MM.1S (cell line): ENCODE measurements at regions not wholly inside any gene's neighbourhood (a gene's known extent, or its start where the extent isn't known, plus 50 kb on each side); places are given as distances from the start of the nearest gene placed in this dataset.

Source experiments
- DNase-seq: peaks from one replicate; pipeline ENCODE4 v3.0.0-alpha.2; 2015
- H2AFZ ChIP-seq: fragments of 300-600 bp; sonication (generic); 2 replicates; pipeline ENCODE4 v1.6.0; 2016; ENCODE audit warnings: antibody characterized with exemption, low read length
- H3F3A ChIP-seq: fragments of 300-600 bp; sonication (generic); 2 replicates; pipeline ENCODE4 v1.6.1; 2016; ENCODE audit warnings: mild to moderate bottlenecking, antibody characterized with exemption, low read length, moderate library complexity, mixed read lengths; ENCODE audit not compliant: insufficient read depth
- H3K27ac ChIP-seq: fragments of 300-600 bp; sonication (generic); 2 replicates; pipeline ENCODE4 v1.5.1; 2016; ENCODE audit warnings: mild to moderate bottlenecking, low read length
- H3K27me3 ChIP-seq: fragments of 300-600 bp; sonication (generic); replicated peaks from 2 replicates; pipeline ENCODE4 v1.6.0; 2016; ENCODE audit warnings: low read length; ENCODE audit not compliant: insufficient read depth
- H3K36me3 ChIP-seq: fragments of 300-600 bp; sonication (generic); replicated peaks from 2 replicates; pipeline ENCODE4 v1.6.1; 2016; ENCODE audit warnings: mild to moderate bottlenecking, low read length, mixed read lengths; ENCODE audit not compliant: insufficient read depth
- H3K4me1 ChIP-seq: fragments of 300-600 bp; sonication (generic); 2 replicates; pipeline ENCODE4 v1.6.1; 2016; ENCODE audit warnings: low read length, mixed read lengths
- H3K4me2 ChIP-seq: fragments of 300-600 bp; sonication (generic); 2 replicates; pipeline ENCODE4 v1.6.0; 2016; ENCODE audit warnings: low read depth, low read length
- H3K4me3 ChIP-seq: fragments of 300-600 bp; sonication (generic); 2 replicates; pipeline ENCODE4 v1.5.1; 2016; ENCODE audit warnings: low read length, mixed read lengths
- H3K79me2 ChIP-seq: fragments of 300-600 bp; sonication (generic); 2 replicates; pipeline ENCODE4 v1.6.1; 2016; ENCODE audit warnings: mixed run types, low read length, mixed read lengths
- H3K9ac ChIP-seq: fragments of 300-600 bp; sonication (generic); 2 replicates; pipeline ENCODE4 v1.6.1; 2016; ENCODE audit warnings: low read length, mixed read lengths
- H3K9me2 ChIP-seq: fragments of 300-600 bp; sonication (generic); replicated peaks from 2 replicates; pipeline ENCODE4 v1.6.1; 2016; ENCODE audit warnings: mild to moderate bottlenecking, low read length, mixed read lengths; ENCODE audit not compliant: insufficient read depth
- H3K9me3 ChIP-seq: fragments of 300-600 bp; sonication (generic); replicated peaks from 2 replicates; pipeline ENCODE4 v1.6.1; 2016; ENCODE audit warnings: mild to moderate bottlenecking, low read length, mixed read lengths; ENCODE audit not compliant: insufficient read depth
- H4K20me1 ChIP-seq: fragments of 300-600 bp; sonication (generic); 2 replicates; pipeline ENCODE4 v1.6.1; 2016; ENCODE audit warnings: mild to moderate bottlenecking, low read length, moderate library complexity, mixed read lengths; ENCODE audit not compliant: insufficient read depth
- CTCF ChIP-seq: fragments of 300-600 bp; sonication (generic); IDR thresholded peaks from 2 replicates; pipeline ENCODE4 v1.5.1; 2016; ENCODE audit warnings: antibody characterized with exemption, low read length, mixed read lengths
- EZH2 ChIP-seq: fragments of 300-600 bp; sonication (generic); optimal IDR thresholded peaks from 2 replicates; pipeline ENCODE3; 2017; ENCODE audit warnings: low read depth, mild to moderate bottlenecking, antibody characterized with exemption, low read length, mixed read lengths
- EZH2phosphoT487 ChIP-seq: fragments of 300-600 bp; sonication (generic); IDR thresholded peaks from 2 replicates; pipeline ENCODE4 v1.6.1; 2018; ENCODE audit warnings: antibody characterized with exemption, low read length

- Histone ChIP-seq H3K4me3 (no peak overlapping the region), H3K4me2 (no peak overlapping the region), H3K27me3 (no peaks in the 10 kb centered on the region), H2AFZ (no peak overlapping the region), H4K20me1 (no peaks in the 10 kb centered on the region), H3K9ac (no peak overlapping the region), H3K4me1 (peaks cover 4% of the 10 kb centered on the region), H3F3A (no peaks in the 10 kb centered on the region), H3K27ac (no peak overlapping the region), H3K36me3 (no peaks in the 10 kb centered on the region), H3K9me3 (no peaks in the 10 kb centered on the region), H3K79me2 (no peaks in the 10 kb centered on the region), H3K9me2 (no peaks in the 10 kb centered on the region)
- no peak for DNase-seq
- no peak for TF ChIP-seq CTCF
- TF ChIP-seq EZH2, result no peak
- TF ChIP-seq EZH2phosphoT487, result no peak
These were observed 597.0 kb upstream of the GRAMD2B start for GRCh38 chr5:125826214-125826613.

DNA sequence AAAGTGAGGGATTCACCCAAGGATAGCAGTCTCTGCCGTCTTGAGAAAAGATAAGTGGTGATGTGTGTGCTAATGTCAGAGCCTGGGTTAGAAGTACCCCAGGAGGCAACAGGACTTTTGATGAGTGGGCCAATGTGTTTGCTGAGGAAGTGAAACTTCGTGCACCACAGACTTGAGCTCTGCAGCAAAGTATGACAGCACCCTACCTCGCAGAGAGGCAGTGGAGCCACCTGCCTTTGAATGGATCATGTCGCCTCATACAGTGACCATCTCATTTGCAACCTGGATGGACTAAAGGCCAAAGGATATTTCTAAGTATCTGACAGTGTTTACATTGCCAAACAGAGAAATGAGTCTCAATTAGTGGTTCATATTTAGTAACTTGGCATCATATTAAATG is 593.9 kb upstream of the GRAMD2B start:
- Histone ChIP-seq H3K36me3 (no peaks in the 10 kb centered on the region), H3K4me1 (peaks cover 12% of the 10 kb centered on the region), H3K9me3 (no peaks in the 10 kb centered on the region), H2AFZ (no peak overlapping the region), H3F3A (no peaks in the 10 kb centered on the region), H3K9ac (no peak overlapping the region), H3K9me2 (no peaks in the 10 kb centered on the region), H3K79me2 (no peaks in the 10 kb centered on the region), H3K4me3 (no peak overlapping the region), H3K4me2 (no peak overlapping the region), H3K27ac (no peak overlapping the region), H3K27me3 (no peaks in the 10 kb centered on the region), H4K20me1 (no peaks in the 10 kb centered on the region)
- DNase-seq, result peak; percentile 77
- no peak for TF ChIP-seq EZH2

- Histone ChIP-seq H3K36me3 (no peaks in the 10 kb centered on the region), H2AFZ (no peak overlapping the region), H3K79me2 (no peaks in the 10 kb centered on the region), H3K4me1 (peaks cover 12% of the 10 kb centered on the region), H3K9me2 (no peaks in the 10 kb centered on the region), H3K27ac (peak overlapping the region; percentile 2; the same call in 1 of the 2 replicates), H4K20me1 (no peaks in the 10 kb centered on the region), H3K4me2 (peak overlapping the region; percentile 8; the same call in 1 of the 2 replicates), H3K9me3 (no peaks in the 10 kb centered on the region), H3K4me3 (no peak overlapping the region), H3K9ac (no peak overlapping the region), H3F3A (no peaks in the 10 kb centered on the region), H3K27me3 (no peaks in the 10 kb centered on the region)
- TF ChIP-seq EZH2 (no peak), CTCF (no peak), EZH2phosphoT487 (no peak)
- peak; percentile 52 for DNase-seq
These were observed 589.8 kb upstream of the GRAMD2B start for GRCh38 chr5:125833398-125833797.

- Histone ChIP-seq H3K4me1 (peaks cover 9% of the 10 kb centered on the region), H3K4me3 (no peak overlapping the region), H3K79me2 (no peaks in the 10 kb centered on the region), H3K36me3 (no peaks in the 10 kb centered on the region), H3K27me3 (no peaks in the 10 kb centered on the region), H3K9ac (no peak overlapping the region), H3F3A (no peaks in the 10 kb centered on the region), H3K27ac (no peak overlapping the region), H3K4me2 (no peak overlapping the region), H3K9me3 (no peaks in the 10 kb centered on the region), H3K9me2 (no peaks in the 10 kb centered on the region), H4K20me1 (no peaks in the 10 kb centered on the region), H2AFZ (no peak overlapping the region)
- TF ChIP-seq EZH2, result no peak
- no peak for TF ChIP-seq CTCF
- TF ChIP-seq EZH2phosphoT487, result no peak
- DNase-seq, result no peak
These were observed 588.6 kb upstream of the GRAMD2B start for GRCh38 chr5:125834438-125835115.
